ENCODE measurements at regions not wholly inside any gene's neighbourhood (a gene's known extent, or its start where the extent isn't known, plus 50 kb on each side); places are given as distances from the start of the nearest gene placed in this dataset.
"Not testable (repeated sequence)": the region's sequence is repeated elsewhere in the genome, so short reads cannot be mapped to it uniquely, and the experiment has no call there.

DNA sequence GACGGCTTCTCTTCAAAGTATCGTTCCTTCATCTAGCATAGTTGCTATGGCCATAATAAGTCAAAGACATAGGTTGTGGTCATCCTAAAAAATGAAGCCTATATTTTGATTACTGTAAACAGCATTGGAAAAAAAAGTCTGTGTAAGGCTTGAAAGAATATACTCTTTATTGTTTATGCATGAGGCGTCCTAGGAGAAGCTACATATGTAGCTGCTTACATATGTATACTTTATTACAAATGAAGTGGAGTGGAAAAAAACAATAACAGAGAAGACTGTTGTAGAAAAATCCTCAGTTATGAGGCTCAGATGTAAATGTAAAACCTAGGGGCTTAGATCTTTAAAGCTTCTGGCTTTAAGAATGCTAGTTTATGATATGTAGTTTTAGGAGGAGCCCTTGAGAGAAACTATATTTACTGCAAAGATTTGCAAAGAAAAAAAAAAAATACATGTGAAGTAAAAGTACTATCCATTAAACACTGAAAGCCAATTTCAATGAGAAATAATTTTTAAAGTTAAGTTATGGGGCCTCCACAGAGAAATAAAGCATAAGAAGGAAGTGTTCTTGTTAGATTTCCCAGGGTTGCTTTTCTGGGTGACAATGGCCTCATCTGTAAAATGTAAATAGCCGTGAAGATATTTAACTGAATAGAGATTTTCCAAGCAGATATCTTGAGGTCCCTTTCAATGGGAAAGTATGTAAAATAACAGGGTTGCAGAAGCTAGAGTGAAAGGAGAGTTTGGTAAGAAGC, 598.2 kb downstream of the TRIML1 start:
- no peak for DNase-seq (ENCODE audit: low read depth)

DNA sequence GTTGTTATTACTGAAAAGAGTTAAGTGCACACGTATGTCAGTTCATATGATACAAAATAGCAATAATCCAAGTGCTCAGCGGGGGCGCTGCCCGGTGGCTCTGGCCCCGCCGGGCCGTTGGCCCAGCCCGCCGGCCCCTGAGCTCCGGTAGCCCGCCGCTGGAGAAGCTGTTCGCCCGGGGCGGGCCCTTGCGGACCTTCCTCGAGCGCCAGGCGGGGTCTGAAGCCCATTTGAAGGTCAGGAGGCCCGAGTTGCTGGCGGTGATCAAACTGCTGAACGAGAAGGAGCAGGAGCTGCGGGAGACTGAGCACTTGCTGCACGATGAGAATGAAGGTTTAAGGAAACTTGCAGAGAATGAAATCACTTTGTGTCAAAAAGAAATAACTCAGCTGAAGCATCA, 599.0 kb downstream of the TRIML1 start:
- not testable (repeated sequence) for DNase-seq (ENCODE audit: low read depth)

DNA sequence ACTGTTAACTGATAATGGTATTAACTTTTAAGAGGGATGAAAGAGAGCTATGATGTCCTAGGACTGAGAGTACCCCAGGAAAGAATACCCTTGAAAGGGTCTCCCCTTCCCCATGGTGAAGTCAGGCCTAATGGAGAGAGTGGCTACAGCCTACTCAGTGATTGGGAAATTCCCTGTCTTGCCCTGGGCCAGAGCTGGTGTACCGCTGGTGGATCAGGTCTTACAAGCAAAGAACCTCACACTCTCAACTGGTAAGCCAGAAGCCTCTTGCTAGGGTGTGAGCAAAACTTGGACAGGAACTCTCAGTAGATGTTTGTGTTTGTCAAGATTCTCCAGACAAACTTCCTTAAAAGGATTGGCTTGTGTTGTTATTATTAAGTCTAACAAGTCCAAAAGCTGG, 600.9 kb downstream of the TRIML1 start:
- not testable (repeated sequence) for DNase-seq (ENCODE audit: low read depth)

DNA sequence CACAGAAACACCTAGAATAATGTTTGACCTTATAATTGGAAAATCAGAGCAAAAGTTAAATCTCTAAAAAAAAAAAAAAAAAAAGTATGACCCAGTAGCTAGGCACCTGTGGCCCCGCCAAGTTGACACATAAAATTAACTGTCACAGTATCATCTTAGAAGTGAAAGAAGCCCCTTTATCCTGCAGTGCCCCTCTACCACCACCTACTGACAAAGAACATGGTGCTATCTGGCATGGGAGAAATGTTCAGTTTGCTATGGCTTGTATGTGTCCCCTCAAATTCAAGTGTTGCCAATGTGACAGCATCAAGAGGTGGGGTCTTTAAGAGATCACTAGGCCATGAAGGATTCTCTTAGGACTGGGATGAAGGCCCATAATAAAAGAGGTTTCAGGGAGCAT, 601.5 kb downstream of the TRIML1 start:
- not testable (repeated sequence) for DNase-seq (ENCODE audit: low read depth)

DNA sequence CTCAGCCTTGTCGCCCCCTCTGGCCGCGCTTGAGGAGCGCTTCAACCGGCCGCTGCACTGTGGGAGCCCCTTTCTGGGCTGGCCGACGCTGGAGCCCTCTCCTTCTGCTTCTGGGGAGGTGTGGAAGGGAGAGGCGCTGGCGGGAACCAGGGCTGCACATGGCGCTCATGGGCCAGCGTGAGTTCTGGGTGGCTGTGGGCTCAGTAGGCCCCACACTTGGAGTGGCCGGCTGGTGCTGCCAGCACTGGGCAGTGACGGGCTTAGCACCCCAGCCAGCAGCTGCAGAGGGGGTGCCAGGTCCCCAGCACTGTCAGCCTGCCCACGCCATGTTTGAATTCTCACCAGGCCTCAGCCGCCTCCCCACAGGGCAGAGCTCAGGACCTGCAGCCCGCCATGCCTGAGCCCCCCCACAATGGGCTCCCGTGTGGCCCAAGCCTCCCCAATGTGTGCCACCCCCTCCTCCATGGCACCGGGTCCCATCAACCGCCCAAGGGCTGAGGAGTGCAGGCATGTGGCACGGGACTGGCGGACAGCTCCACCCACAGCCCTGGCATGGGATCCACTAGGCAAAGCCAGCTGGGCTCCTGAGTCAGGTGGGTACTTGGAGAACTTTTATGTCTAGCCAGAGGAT, 615.2 kb downstream of the TRIML1 start:
- no peak for DNase-seq (ENCODE audit: low read depth)

DNA sequence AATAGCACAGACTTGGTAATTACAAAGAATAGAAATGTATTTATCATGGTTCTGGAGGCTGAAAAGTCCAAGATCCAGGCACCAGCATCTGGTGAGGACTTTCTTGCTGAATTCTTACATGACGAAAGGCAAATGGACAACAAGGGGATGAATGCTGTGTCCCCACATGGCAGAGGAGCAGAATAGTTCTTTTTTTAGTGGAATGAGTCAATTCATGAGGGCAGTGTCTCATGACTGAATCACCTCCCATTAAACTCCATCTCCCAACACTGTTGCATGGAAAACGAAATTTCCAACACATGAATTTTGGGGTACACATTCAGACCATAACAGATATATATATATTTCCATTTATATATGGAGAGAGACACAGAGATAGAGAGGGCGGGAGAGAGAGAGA, 628.3 kb downstream of the TRIML1 start:
- DNase-seq (ENCODE audit: low read depth) = no peak

DNA sequence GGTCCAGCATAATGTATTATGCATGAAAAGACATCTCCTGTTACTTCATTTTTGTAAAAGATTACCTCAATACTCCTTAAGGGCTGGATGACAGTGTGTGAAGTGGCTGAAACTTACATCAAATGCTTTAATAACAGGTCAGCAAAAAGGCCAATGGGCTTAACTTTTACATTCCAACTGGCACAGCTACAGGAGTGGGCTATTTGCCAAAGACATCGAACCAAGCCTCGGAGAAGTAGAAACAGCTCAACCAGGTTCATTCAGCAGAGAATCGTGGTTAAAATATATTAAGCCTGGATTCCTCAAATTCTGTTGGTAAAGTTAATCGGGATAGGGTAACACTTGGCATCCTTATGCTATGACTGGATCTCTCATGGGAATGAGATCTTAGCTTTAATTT, 639.7 kb downstream of the TRIML1 start:
- no peak for DNase-seq (ENCODE audit: low read depth)

DNA sequence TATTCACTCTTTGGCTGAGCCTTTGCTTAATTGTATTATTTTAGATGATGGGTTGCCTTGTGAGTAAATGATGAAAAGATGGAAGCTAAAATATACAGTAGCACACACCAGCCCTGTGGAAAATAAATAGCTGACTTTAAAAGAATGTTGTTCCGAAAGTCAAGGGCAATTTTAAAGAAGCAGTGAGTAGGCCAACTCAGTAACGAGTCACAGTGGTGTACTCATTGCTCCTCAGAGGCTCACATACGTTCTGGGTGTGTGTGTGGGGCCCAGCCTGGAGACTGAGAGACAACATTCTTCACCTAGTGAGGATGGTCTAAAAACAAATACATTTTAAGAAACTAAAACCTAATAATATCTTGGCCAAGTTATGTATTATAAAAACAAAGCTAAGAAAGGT, 640.3 kb downstream of the TRIML1 start:
- no peak for DNase-seq (ENCODE audit: low read depth)

DNA sequence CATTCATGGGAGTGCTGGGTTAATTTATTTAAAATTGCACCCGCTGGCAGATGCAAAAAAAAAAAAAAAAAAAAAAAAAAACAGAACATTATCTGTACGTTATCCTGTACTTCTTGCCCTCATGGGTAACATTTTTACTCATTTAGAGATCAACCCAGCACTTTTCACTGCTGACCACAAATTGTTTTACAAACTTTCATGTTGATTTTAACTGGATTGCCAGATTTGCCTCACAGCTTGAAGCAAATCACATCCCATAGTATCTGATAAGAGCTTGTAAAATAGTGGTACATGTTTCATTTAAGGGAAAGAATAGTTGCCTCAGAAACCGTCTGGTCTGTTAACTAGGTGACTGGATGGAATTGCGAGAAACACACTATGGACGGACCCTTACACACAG, 640.8 kb downstream of the TRIML1 start:
- DNase-seq (ENCODE audit: low read depth) = no peak

DNA sequence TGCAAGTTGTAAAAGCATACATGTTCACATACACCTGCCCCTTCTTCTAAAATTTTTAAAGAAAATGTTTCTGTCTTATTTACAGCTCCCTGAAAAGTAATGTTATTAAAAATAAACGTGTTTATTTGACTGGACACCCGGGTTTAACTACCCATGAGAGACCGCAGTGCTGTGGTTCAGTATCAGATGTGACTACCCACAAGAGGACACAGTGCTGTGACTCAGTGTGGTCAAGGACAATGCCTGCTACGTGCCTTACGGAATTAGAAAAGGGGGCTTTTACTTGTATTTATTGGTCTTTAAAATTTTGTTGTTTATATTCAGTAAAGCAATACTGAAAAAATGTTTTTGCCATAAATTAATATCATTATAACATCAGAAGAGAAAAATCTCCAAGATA, 641.4 kb downstream of the TRIML1 start:
- DNase-seq (ENCODE audit: low read depth) = no peak

DNA sequence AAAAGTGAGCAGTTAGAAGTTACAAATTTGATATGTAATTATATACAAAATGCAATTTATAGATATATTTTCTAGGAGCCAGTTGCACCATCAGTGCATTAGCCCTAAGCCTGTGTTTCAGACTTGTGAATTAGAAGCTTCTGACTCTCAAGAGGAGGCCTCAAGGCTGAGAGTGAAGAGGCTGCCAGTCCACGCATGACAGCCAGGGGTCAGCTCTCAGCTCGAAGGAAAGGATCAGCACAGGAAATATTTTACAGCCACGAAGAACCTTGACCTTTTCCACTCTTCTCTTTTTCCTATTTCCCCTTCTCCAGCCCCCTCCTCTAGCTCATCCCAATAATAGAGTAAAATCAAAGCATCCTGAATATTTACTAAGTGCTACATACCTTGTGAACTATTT, 642.4 kb downstream of the TRIML1 start:
- DNase-seq (ENCODE audit: low read depth) = no peak

DNA sequence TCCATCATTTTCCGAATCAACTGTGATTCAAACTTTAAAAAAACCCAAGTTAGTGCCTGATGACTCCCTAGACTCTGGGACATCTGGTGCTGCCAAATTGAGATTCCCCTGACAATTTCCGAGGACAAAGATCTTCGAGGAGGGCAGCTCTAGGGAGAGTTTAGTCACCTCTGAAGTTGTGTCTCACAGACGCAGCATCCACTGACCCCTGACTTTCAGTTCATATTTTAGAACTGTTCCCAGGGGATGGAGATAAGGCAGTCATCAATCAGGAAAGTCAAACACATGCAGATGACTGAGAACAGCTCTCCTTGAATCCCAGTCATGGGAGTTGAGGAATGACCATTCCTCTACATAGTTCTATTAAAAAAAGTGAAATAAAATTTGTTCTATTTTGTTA, 643.9 kb downstream of the TRIML1 start:
- DNase-seq (ENCODE audit: low read depth) = no peak

DNA sequence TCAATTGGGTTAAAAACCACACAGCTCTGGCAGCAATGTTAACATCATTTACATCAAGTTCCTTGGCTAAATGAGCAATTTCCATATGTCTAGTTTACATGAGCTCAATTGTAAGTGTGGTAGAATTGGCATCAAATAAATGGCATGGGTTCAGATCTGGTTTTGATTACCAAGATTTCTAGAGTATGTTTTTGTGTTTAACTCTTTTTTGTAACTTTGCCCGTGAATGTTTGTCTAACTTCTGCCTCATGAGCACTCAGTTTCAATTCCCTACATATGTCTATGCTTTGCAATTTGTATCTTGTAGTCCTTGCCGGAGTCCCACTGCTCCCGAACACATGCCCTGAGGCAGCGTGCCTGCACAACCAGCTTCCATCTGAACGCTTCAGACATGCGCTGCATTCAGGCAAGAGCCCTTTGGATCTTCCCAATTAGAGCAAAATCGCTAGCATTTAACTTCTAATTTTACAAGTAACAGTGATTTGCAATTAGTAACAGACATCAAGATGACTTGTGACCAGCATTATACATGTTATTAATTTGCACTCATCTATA, 644.4 kb downstream of the TRIML1 start:
- DNase-seq (ENCODE audit: low read depth) = no peak

DNA sequence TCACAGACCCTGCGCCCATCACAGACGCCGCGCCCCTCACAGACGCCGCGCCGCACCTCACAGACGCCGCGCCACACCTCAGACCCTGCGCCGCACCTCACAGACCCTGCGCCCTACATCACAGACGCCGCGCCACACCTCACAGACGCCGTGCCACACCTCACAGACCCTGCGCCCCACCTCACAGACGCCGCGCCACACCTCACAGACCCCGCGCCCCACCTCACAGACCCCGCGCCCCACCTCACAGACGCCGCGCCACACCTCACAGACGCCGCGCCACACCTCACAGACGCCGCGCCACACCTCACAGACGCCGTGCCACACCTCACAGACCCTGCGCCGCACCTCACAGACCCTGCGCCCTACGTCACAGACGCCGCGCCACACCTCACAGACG, 657.4 kb downstream of the TRIML1 start:
- not testable (repeated sequence) for DNase-seq (ENCODE audit: low read depth)

DNA sequence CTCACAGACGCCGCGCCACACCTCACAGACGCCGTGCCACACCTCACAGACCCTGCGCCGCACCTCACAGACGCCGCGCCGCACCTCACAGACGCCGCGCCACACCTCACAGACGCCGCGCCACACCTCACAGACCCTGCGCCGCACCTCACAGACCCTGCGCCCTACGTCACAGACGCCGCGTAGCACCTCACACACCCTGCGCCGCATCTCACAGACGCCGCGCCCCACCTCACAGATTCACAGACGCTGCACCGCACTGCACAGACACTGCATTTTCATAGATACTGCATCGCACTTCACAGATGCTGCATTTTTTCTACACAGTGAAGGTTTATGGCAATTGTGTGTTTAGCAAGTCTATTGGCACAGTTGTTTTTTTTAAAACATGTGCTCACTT, 657.8 kb downstream of the TRIML1 start:
- not testable (repeated sequence) for DNase-seq (ENCODE audit: low read depth)

DNA sequence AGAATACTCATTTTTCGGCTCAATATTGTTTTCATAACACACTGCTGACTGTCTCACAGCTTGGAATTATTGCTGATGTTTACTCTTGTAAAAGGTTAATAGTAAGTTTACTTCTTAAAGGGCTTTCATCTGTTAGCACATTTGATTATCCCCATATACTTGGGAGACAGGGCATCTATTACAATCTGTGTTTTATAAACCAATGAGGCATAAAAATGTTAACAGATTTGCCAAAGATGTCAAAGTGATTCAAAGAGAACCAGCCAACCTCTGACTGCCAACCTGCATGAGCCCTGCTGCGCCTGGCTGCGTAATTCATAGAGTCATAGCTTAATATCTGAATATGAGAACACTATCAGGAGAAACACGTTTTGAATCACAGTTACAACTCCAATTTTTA, 665.6 kb downstream of the TRIML1 start:
- no peak for DNase-seq (ENCODE audit: low read depth)

DNA sequence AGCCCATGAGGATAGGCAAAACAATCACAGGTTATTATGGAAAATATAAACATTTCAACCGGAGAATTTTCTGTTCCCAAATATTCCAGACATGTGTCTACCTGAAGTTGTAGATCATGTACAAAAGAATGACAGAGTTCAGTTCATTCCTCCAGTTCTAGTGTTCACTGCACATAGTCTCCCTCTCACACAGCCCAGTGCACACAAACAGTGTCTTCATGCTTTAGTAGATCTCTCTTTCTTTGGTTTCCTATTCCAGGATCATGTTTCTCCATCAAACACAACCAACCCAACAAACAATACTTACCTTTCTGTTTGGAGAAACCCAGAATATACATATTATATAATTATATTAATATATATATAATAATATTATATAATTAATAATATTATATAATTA, 671.9 kb downstream of the TRIML1 start:
- no peak for DNase-seq (ENCODE audit: low read depth)

DNA sequence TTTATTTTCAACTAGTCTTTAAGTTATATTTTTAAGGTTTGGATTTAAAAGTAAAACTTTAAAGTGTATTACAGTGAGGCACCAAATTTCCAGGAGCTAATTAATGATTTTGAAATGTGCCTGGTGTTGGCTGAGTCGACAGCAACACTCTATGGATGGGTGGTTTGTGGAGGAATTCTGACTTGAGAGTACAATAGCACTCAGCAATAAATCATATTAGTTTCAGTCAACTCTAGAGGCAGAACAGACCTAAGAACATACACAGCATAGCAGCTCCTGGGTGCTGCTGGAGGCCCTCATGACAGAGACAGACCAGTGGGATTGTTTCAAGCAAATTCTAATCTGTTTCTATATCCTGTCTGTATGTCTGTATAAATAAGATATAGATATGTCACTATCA, 673.4 kb downstream of the TRIML1 start:
- DNase-seq (ENCODE audit: low read depth) = no peak

DNA sequence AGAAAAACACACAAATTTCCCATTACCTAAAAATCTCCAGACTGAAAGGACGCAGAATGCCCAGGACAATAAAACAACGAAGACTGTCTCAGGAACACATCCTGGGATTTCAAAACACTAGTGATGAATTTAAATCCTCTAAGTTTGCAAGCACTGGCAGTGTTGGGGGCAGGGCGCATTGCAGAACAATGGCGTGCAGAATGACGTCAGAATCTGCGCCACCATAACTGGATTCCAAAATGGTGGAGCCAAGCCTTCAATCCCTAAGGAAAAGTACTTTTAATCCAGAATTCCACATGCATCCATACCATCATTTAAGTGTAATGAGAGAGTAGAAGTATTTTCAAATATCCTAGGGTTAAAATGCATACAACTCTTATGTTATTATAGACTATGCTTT, 679.1 kb downstream of the TRIML1 start:
- DNase-seq (ENCODE audit: low read depth) = no peak

DNA sequence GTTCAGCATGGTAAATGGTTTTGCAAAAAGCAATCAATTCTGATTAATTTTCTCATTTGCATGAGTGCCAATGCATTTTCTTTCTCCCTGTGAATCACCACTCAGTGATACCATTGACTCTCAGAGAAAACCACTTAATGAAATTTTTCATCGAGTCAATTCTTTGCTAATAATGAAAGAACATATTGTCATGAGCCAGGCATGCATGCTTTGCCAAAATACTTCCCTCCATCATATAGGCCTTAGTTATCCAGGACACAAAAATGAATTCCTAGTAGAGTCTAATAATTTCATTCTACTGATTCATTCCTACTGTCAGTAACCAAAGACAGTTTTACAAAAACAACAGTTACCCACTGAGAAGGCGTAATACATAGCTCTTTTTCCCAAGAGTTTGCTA, 680.0 kb downstream of the TRIML1 start:
- DNase-seq (ENCODE audit: low read depth) = no peak

DNA sequence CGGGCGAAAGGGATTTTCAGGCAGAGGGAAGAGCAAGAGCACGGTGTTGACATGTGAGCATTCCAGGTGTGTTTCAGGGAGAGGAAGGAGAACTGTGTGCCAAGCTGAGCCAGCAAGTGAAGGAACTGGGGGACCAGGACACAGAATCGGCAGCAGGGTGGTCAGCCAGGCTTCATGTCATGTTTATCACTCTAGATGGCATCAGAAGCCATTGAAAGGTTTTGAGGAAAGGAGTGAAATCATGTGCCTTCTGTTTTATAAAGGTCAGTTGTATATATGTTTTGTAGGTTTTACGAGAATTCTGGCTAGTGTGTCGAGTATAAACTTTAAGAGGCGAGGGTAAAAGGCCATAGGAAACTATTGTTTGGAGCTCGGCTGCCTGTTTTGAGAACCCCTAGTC, 682.3 kb downstream of the TRIML1 start:
- no peak for DNase-seq (ENCODE audit: low read depth)

DNA sequence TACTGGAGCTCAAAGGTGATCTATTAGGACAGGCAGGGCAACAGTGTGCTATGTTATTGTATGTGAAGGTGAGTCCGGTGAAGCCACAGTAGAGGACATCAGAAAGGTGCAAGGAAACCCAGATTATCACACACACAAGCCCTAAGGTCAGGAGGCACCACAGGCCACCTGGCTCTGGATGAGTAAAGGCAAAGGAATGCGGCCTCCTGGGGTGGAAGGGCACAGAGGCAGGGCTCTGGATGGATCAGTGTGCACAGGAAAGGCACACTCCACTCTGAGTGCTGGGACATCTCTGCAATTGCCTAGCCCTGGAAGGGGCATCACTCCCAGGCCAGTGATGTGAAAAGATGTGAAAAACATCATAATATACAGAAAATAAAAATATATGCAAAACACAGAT, 683.5 kb downstream of the TRIML1 start:
- DNase-seq (ENCODE audit: low read depth) = no peak

DNA sequence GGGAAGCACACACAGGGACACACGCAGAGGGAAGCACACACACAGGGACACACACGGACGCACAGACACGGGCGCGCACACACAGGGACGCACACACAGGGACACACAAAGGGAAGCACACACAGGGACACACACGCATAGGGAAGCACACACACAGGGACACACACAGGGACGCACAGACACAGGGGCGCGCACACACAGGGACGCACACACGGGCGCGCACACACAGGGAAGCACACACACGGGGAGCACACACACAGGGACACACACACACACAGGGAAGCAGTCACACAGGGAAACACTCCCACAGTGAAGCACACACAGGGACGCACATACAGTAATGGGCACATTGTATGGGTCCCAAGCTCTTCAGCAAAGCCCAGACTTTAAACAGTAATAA, 685.3 kb downstream of the TRIML1 start:
- DNase-seq (ENCODE audit: low read depth) = no peak

DNA sequence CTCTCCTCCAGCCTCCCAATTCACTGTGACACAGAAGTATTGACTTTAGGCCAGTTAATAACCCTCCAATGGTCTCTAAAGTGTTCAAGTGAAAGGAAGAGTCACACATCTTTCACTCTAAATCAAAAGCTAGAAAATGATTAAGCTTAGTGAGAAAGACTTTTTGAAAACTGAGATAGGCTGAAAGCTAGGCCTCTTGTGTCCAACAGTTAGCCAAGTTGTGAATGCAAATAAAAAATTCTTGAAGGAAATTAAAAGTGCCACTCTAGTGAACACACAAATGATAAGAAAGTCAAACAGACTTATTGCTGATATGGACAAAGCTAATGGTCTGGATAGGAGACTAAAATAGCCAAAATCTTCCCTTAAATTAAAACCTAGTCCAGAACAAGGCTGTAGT, 687.2 kb downstream of the TRIML1 start:
- no peak for DNase-seq (ENCODE audit: low read depth)
